ENCODE measurements at regions not wholly inside any gene's neighbourhood (a gene's known extent, or its start where the extent isn't known, plus 50 kb on each side); places are given as distances from the start of the nearest gene placed in this dataset.

DNA sequence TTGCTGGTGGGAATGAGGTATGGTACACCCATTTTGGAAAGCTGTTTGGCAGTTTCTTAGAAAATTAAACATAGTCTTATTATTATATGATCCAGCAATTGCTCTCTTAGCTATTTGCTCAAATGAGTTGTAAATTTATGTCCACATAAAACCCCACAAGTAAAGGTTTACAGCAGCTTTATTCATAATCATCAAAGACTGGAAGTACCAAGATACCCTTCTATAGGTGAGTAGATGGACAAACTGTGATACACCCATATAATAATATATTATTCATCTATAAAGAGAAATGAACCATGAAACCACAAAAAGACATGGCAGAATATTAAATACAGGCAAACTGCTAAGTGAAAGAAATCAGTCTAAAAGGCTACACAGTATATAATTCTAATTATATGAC is 344.7 kb upstream of the CDIN1 start:
- no peak overlapping the region for H3K4me3 ChIP-seq (ENCODE audit: low read depth, low read length)
- TF ChIP-seq, protein P1, sequence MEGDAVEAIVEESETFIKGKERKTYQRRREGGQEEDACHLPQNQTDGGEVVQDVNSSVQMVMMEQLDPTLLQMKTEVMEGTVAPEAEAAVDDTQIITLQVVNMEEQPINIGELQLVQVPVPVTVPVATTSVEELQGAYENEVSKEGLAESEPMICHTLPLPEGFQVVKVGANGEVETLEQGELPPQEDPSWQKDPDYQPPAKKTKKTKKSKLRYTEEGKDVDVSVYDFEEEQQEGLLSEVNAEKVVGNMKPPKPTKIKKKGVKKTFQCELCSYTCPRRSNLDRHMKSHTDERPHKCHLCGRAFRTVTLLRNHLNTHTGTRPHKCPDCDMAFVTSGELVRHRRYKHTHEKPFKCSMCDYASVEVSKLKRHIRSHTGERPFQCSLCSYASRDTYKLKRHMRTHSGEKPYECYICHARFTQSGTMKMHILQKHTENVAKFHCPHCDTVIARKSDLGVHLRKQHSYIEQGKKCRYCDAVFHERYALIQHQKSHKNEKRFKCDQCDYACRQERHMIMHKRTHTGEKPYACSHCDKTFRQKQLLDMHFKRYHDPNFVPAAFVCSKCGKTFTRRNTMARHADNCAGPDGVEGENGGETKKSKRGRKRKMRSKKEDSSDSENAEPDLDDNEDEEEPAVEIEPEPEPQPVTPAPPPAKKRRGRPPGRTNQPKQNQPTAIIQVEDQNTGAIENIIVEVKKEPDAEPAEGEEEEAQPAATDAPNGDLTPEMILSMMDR (IDR thresholded peaks at IDR 0.05; ENCODE audit: low read depth, low read length, missing control alignments): no peak
- DNase-seq (ENCODE audit: low read depth): no peak

DNA sequence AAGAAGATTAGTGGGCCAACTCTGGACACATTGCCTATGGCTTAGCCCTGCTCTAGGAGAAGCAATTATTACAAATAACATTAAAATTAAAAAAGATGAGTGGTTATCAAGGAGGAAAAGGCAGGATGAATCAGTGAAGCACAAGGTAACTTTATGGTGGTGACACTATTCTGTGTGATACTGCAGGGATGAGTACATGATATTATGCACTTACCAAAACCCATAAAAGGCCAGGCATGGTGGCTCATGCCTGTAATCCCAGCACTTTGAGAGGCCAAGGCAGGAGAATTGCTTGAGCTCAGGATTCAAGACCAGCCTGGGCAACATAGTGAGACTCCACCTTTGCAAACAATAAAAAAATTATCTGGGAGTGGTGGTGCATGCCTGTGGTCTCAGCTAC is 344.3 kb upstream of the CDIN1 start:
- TF ChIP-seq, protein P1 (IDR thresholded peaks at IDR 0.05; ENCODE audit: low read depth, low read length, missing control alignments): no peak
- DNase-seq (ENCODE audit: low read depth): no peak

DNA sequence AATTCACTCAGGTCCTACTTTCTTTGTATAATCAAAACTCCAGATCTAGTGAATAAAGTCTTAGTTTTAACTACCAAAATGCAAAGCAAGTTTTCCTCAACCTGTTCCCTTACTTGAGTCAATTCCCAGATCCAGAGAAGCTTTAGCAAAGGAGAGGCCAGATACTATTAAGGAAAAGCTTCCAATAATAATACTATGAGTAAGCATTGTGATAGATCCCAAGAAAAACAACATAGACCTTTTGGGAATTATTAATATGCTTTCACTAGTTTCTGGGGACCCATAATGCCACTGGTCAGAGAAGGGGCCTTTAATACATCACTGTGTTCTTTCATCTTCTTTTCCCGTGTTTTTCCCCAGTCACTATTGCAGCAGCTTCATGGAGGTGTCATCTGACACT is 339.9 kb upstream of the CDIN1 start:
- H3K4me3 ChIP-seq (ENCODE audit: low read depth, low read length): no peak overlapping the region
- DNase-seq (ENCODE audit: low read depth): no peak
- TF ChIP-seq, protein P1 (IDR thresholded peaks at IDR 0.05; ENCODE audit: low read depth, low read length, missing control alignments): no peak

More for the DNA sequence above, 344.3 kb upstream of the CDIN1 start:
- no peak overlapping the region for H3K4me3 ChIP-seq (ENCODE audit: low read depth, low read length)

DNA sequence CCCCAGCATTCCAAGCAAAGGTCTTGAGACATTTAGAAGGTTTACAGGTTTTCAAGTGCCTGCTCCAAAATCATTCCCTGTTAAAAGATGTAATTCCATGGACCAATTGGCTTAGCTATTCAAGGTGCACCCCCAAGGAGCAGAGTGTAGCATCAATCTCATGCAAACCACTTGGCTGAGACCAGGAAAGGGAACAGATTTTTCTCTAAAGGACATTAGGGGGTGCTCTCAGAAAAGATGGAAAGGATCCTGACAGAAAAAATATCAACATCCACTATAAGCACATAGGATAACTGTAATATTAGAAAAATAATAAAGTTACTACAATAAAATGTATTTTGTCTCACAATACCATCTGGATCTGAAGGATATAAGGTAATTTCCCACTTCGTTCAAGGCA is 328.0 kb upstream of the CDIN1 start:
- no peak overlapping the region for H3K4me3 ChIP-seq (ENCODE audit: low read depth, low read length)
- DNase-seq (ENCODE audit: low read depth): no peak
- TF ChIP-seq, protein P1 (IDR thresholded peaks at IDR 0.05; ENCODE audit: low read depth, low read length, missing control alignments): no peak

DNA sequence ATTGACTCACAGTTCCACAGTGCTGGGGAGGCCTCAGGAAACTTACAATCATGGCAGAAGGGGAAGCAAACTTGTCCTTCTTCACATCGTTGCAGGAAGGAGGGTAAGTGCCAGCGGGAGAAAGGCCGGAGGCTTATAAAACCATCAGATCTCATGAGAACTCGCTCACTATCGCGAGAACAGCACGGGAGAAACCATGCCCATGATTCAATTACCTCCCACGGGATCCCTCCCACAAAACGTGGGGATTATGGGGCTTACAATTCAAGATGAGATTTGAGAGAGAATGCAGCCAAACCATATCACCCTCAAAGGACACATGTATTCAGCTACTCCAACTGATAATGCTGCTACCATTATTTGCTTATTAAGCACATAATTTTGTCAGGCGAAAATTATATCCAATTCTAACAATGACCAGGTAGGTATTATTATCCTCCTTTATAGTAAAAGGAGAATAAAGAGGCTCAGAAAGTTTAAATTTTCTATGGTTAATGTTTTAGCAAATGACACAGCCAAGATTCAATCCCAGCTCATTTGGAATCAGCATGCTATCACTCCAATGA is 327.2 kb upstream of the CDIN1 start:
- TF ChIP-seq, protein P1 (IDR thresholded peaks at IDR 0.05; ENCODE audit: low read depth, low read length, missing control alignments): no peak
- H3K4me3 ChIP-seq (ENCODE audit: low read depth, low read length): no peak overlapping the region
- DNase-seq (ENCODE audit: low read depth): no peak

DNA sequence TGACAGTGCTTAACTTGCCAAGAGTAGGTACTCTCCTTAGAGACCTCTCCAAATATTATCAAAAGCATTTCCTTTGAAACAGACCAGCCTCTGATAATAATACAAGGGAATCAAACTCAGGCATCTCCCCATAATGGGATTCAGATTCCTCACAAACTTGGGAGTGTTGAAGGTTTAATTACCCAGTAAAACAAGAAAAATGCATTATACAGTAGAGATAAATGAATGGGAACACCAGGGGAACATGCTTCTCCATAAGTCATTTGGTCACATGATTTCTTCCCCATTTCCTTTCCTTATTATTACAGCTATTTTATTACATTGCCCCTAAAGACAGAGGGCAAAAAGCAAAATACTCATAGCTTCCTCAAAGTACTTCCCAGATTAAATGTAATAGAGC is 325.0 kb upstream of the CDIN1 start:
- DNase-seq (ENCODE audit: low read depth): no peak
- TF ChIP-seq, protein P1 (IDR thresholded peaks at IDR 0.05; ENCODE audit: low read depth, low read length, missing control alignments): no peak
- no peak overlapping the region for H3K4me3 ChIP-seq (ENCODE audit: low read depth, low read length)

DNA sequence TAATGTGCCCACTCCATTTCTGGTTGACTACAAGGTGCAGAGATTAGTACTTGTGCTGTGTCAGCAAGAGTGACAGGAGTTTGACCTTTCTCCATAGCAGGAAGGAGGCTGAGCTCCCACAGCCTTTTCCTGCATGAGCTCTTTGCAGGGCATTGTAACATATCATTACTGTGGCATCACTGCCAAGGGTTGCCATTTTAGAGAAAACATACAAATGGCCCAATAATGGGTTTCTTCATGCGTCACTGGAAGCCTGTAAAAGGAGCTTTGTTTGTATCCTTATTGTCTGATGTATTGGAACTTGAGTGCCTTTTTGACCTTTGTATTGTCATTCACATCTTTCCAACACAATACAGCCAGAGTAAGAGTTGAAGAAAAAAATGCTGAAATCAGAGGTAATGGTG is 323.0 kb upstream of the CDIN1 start:
- TF ChIP-seq, protein P1 (IDR thresholded peaks at IDR 0.05; ENCODE audit: low read depth, low read length, missing control alignments): no peak
- no peak for DNase-seq (ENCODE audit: low read depth)
- H3K4me3 ChIP-seq (ENCODE audit: low read depth, low read length): no peak overlapping the region
